ENCODE measurements at regions not wholly inside any gene's neighbourhood (a gene's known extent, or its start where the extent isn't known, plus 50 kb on each side); places are given as distances from the start of the nearest gene placed in this dataset.

DNA sequence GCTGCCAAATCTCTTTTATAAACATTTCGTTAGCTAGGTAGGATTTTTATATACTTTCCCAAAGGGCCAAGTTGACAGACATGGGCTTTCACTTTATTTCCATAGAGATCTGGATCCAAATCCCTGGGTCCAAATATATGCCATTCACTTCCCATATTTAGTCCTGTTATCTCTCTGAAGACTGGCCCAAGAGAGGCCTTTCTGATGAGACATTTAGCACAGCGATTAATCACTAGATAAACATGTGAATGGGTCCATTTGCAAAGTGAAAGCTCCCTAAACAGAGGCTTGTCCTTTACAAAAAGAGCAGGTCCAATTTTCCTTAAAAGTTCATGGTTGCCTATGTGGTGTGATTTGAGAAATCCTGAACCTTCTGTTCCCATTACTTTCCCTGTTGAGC is 132.6 kb downstream of the TRMT11 start:
- no peak overlapping the region for H3K4me3 ChIP-seq (ENCODE audit: low read length)
- no peak overlapping the region for H2AFZ ChIP-seq (ENCODE audit: low read depth, low read length)
- no peaks in the 10 kb centered on the region for H3K27me3 ChIP-seq (ENCODE audit: insufficient read depth, low read length)
- no peaks in the 10 kb centered on the region for H3K36me3 ChIP-seq (ENCODE audit: insufficient read depth, low read length)
- H3K9me3 ChIP-seq (ENCODE audit: low read length): no peaks in the 10 kb centered on the region
- peaks cover 12% of the 10 kb centered on the region for H3K4me1 ChIP-seq (ENCODE audit: insufficient read depth, low read length)

GRCh38 chr6:126123226-126123625 is 136.9 kb downstream of the TRMT11 start:
- Histone ChIP-seq H3K36me3 (ENCODE audit: insufficient read depth, low read length) (no peaks in the 10 kb centered on the region), H3K4me3 (ENCODE audit: low read length) (no peak overlapping the region), H3K4me1 (ENCODE audit: insufficient read depth, low read length) (peaks cover 6% of the 10 kb centered on the region), H3K27me3 (ENCODE audit: insufficient read depth, low read length) (no peaks in the 10 kb centered on the region), H3K9me3 (ENCODE audit: low read length) (no peaks in the 10 kb centered on the region), H2AFZ (ENCODE audit: low read depth, low read length) (no peak overlapping the region)

DNA sequence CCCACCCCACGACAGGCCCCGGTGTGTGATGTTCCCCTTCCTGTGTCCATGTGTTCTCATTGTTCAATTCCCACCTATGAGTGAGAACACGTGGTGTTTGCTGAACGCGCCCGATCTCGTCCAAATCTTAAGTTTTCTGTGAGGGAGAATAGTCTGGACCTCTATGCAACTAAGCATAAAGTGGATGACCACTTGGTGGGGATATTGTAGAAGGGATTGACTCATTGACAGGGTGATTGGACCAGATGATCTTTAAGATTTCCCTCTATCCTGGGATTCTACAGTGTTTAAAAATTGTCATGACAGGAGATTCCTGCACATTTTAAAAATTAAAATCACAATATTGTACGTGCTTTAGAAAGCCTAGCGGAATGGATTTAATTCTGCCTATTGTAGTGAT is 141.3 kb downstream of the TRMT11 start:
- Histone ChIP-seq H3K27me3 (ENCODE audit: insufficient read depth, low read length) (no peaks in the 10 kb centered on the region), H3K4me3 (ENCODE audit: low read length) (no peak overlapping the region), H2AFZ (ENCODE audit: low read depth, low read length) (no peak overlapping the region), H3K36me3 (ENCODE audit: insufficient read depth, low read length) (peaks cover 2% of the 10 kb centered on the region), H3K9me3 (ENCODE audit: low read length) (no peaks in the 10 kb centered on the region), H3K4me1 (ENCODE audit: insufficient read depth, low read length) (no peaks in the 10 kb centered on the region)

GRCh38 chr6:126131246-126131645 is 144.9 kb downstream of the TRMT11 start:
- no peaks in the 10 kb centered on the region for H3K27me3 ChIP-seq (ENCODE audit: insufficient read depth, low read length)
- no peaks in the 10 kb centered on the region for H3K4me1 ChIP-seq (ENCODE audit: insufficient read depth, low read length)
- peaks cover 2% of the 10 kb centered on the region for H3K36me3 ChIP-seq (ENCODE audit: insufficient read depth, low read length)
- H3K9me3 ChIP-seq (ENCODE audit: low read length): peaks cover 4% of the 10 kb centered on the region
- H2AFZ ChIP-seq (ENCODE audit: low read depth, low read length): no peak overlapping the region
- H3K4me3 ChIP-seq (ENCODE audit: low read length): no peak overlapping the region

- peaks cover 4% of the 10 kb centered on the region for H3K9me3 ChIP-seq (ENCODE audit: low read length)
- no peak overlapping the region for H3K4me3 ChIP-seq (ENCODE audit: low read length)
- H3K4me1 ChIP-seq (ENCODE audit: insufficient read depth, low read length): no peaks in the 10 kb centered on the region
- H3K36me3 ChIP-seq (ENCODE audit: insufficient read depth, low read length): peaks cover 2% of the 10 kb centered on the region
- no peaks in the 10 kb centered on the region for H3K27me3 ChIP-seq (ENCODE audit: insufficient read depth, low read length)
- no peak overlapping the region for H2AFZ ChIP-seq (ENCODE audit: low read depth, low read length)
These were observed 147.6 kb downstream of the TRMT11 start for GRCh38 chr6:126133984-126134383.

- Histone ChIP-seq H3K27me3 (ENCODE audit: insufficient read depth, low read length) (no peaks in the 10 kb centered on the region), H2AFZ (ENCODE audit: low read depth, low read length) (no peak overlapping the region), H3K4me1 (ENCODE audit: insufficient read depth, low read length) (no peaks in the 10 kb centered on the region), H3K4me3 (ENCODE audit: low read length) (no peak overlapping the region), H3K36me3 (ENCODE audit: insufficient read depth, low read length) (peaks cover 2% of the 10 kb centered on the region), H3K9me3 (ENCODE audit: low read length) (peaks cover 4% of the 10 kb centered on the region)
These were observed 148.2 kb downstream of the TRMT11 start for GRCh38 chr6:126134491-126134890.

DNA sequence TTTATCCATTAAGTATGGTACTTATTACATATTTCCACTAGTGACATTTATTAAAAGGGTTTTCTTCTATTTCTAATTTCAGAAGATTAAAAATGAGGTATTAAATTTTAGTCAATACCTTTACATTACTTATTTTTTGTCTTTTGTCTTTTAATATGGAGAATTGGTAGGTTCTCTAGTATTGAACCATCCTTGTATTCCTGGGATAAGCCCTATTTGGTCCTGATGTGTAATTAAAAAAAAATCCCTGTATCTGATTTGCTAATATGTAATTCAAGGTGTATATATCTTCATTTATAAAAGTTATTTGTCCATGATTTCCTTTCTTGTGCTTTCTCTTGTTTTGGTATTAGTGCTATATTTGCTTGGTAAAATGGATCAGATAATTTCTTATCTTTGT is 153.7 kb downstream of the TRMT11 start:
- no peak overlapping the region for H3K4me3 ChIP-seq (ENCODE audit: low read length)
- H3K36me3 ChIP-seq (ENCODE audit: insufficient read depth, low read length): no peaks in the 10 kb centered on the region
- H2AFZ ChIP-seq (ENCODE audit: low read depth, low read length): no peak overlapping the region
- H3K4me1 ChIP-seq (ENCODE audit: insufficient read depth, low read length): peaks cover 12% of the 10 kb centered on the region
- H3K9me3 ChIP-seq (ENCODE audit: low read length): no peaks in the 10 kb centered on the region
- no peaks in the 10 kb centered on the region for H3K27me3 ChIP-seq (ENCODE audit: insufficient read depth, low read length)

GRCh38 chr6:126143761-126144251 is 157.5 kb downstream of the TRMT11 start:
- Histone ChIP-seq H3K9me3 (ENCODE audit: low read length) (no peaks in the 10 kb centered on the region), H3K36me3 (ENCODE audit: insufficient read depth, low read length) (no peaks in the 10 kb centered on the region), H3K27me3 (ENCODE audit: insufficient read depth, low read length) (no peaks in the 10 kb centered on the region), H3K4me3 (ENCODE audit: low read length) (no peak overlapping the region), H2AFZ (ENCODE audit: low read depth, low read length) (no peak overlapping the region), H3K4me1 (ENCODE audit: insufficient read depth, low read length) (peaks cover 16% of the 10 kb centered on the region)

DNA sequence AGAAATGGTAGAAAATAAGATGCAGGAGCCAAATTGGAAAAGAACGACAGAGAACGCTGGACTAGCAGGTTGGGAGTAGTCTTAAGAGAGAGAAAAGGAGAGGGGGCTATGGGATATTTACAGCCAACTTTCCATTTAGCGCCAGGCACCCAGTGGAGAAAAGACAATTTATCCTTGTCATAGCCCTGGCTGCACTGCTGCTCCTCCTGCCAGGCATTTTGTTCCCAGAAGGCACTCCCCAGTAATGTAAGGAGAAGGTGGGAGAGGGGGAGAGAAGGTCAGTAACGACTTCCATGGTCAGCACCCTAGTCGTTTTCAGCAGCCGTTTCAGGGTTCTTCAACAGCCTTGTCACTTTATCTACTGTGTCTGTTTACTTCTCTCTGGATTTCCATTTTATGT is 159.0 kb downstream of the TRMT11 start:
- Histone ChIP-seq H3K4me3 (ENCODE audit: low read length) (no peak overlapping the region), H3K27me3 (ENCODE audit: insufficient read depth, low read length) (no peaks in the 10 kb centered on the region), H3K4me1 (ENCODE audit: insufficient read depth, low read length) (peaks cover 16% of the 10 kb centered on the region), H3K9me3 (ENCODE audit: low read length) (no peaks in the 10 kb centered on the region), H2AFZ (ENCODE audit: low read depth, low read length) (no peak overlapping the region), H3K36me3 (ENCODE audit: insufficient read depth, low read length) (no peaks in the 10 kb centered on the region)

GRCh38 chr6:126147291-126147815 is 161.0 kb downstream of the TRMT11 start:
- Histone ChIP-seq H3K9me3 (ENCODE audit: low read length) (no peaks in the 10 kb centered on the region), H3K4me1 (ENCODE audit: insufficient read depth, low read length) (peaks cover 16% of the 10 kb centered on the region), H3K27me3 (ENCODE audit: insufficient read depth, low read length) (no peaks in the 10 kb centered on the region)

DNA sequence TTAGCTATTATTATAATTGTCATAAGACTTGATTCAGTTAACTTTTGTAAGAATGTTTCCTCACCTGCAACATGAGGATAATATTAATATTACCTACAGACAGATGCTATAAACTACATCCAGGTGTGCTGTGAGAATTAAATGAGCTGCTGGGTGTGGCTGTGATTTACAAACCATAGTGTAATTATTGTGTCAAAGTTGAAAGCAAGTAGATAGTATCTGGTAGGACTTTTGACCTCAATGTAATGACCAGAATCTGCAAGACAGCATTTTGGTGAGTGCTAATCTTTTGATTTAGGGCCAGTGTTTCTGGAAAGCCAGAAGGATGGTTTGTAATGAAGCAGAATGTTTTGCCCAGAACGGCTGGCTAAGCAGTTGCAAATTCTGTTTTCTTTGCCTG is 162.5 kb downstream of the TRMT11 start:
- H3K27me3 ChIP-seq (ENCODE audit: insufficient read depth, low read length): no peaks in the 10 kb centered on the region
- H3K9me3 ChIP-seq (ENCODE audit: low read length): no peaks in the 10 kb centered on the region
- H3K36me3 ChIP-seq (ENCODE audit: insufficient read depth, low read length): no peaks in the 10 kb centered on the region
- H3K4me3 ChIP-seq (ENCODE audit: low read length): no peak overlapping the region
- H3K4me1 ChIP-seq (ENCODE audit: insufficient read depth, low read length): peaks cover 10% of the 10 kb centered on the region
- H2AFZ ChIP-seq (ENCODE audit: low read depth, low read length): no peak overlapping the region

More at GRCh38 chr6:126147291-126147815, 161.0 kb downstream of the TRMT11 start:
- no peak overlapping the region for H2AFZ ChIP-seq (ENCODE audit: low read depth, low read length)
- H3K4me3 ChIP-seq (ENCODE audit: low read length): no peak overlapping the region
- H3K36me3 ChIP-seq (ENCODE audit: insufficient read depth, low read length): no peaks in the 10 kb centered on the region

GRCh38 chr6:126152372-126152745 is 166.0 kb downstream of the TRMT11 start:
- H3K36me3 ChIP-seq (ENCODE audit: insufficient read depth, low read length): no peaks in the 10 kb centered on the region
- H3K27me3 ChIP-seq (ENCODE audit: insufficient read depth, low read length): no peaks in the 10 kb centered on the region
- no peaks in the 10 kb centered on the region for H3K9me3 ChIP-seq (ENCODE audit: low read length)
- no peak overlapping the region for H2AFZ ChIP-seq (ENCODE audit: low read depth, low read length)
- no peak overlapping the region for H3K4me3 ChIP-seq (ENCODE audit: low read length)
- H3K4me1 ChIP-seq (ENCODE audit: insufficient read depth, low read length): no peaks in the 10 kb centered on the region

GRCh38 chr6:126153661-126154060 is 167.3 kb downstream of the TRMT11 start:
- H3K4me1 ChIP-seq (ENCODE audit: insufficient read depth, low read length): no peaks in the 10 kb centered on the region
- H3K9me3 ChIP-seq (ENCODE audit: low read length): no peaks in the 10 kb centered on the region
- no peaks in the 10 kb centered on the region for H3K36me3 ChIP-seq (ENCODE audit: insufficient read depth, low read length)
- no peak overlapping the region for H3K4me3 ChIP-seq (ENCODE audit: low read length)
- no peaks in the 10 kb centered on the region for H3K27me3 ChIP-seq (ENCODE audit: insufficient read depth, low read length)
- H2AFZ ChIP-seq (ENCODE audit: low read depth, low read length): no peak overlapping the region

- no peaks in the 10 kb centered on the region for H3K4me1 ChIP-seq (ENCODE audit: insufficient read depth, low read length)
- H2AFZ ChIP-seq (ENCODE audit: low read depth, low read length): no peak overlapping the region
- H3K4me3 ChIP-seq (ENCODE audit: low read length): no peak overlapping the region
- H3K36me3 ChIP-seq (ENCODE audit: insufficient read depth, low read length): no peaks in the 10 kb centered on the region
- no peaks in the 10 kb centered on the region for H3K27me3 ChIP-seq (ENCODE audit: insufficient read depth, low read length)
- H3K9me3 ChIP-seq (ENCODE audit: low read length): no peaks in the 10 kb centered on the region
These were observed 170.6 kb downstream of the TRMT11 start for GRCh38 chr6:126156973-126157372.
